ENCODE measurements at regions not wholly inside any gene's neighbourhood (a gene's known extent, or its start where the extent isn't known, plus 50 kb on each side); places are given as distances from the start of the nearest gene placed in this dataset.

DNA sequence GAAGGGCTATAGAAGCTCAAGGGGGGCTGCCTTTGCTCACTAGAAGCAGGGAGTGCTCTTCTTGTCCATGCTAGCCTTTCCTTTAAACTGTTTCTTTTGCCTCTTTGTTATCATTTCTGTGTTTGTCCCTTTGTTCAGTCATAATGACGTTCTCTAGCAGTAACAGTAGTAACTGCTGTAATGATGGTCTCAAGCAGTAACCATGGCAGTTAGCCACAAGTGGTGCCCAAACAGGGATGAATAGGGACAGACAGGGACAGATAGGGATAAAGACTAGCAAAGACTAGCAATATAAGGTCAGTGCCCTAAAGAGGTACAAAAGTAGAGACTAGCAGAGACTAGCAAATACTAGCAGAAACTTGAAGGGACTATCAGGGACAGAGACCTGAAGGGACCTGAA is 869.0 kb upstream of the PRR20A start:
- Histone ChIP-seq H4K5ac (ENCODE audit: insufficient read length, low read depth, low read length) (no peak overlapping the region), H3K27me3 (replicated peaks in 1 of 4; ENCODE audit: control insufficient read depth in 3 of 4, extremely low read depth in 1 of 4, insufficient read depth in 3 of 4, low read length in 3 of 4) (no peaks in the 10 kb centered on the region), H3K4me3 (ENCODE audit: extremely low read depth in 1 of 4, insufficient read depth in 2 of 4, low read depth in 3 of 4, low read length in 4 of 4) (no peak overlapping the region), H2BK5ac (ENCODE audit: low read depth, low read length) (no peak overlapping the region), H3K79me2 (ENCODE audit: control insufficient read depth in 1 of 2, insufficient read depth in 2 of 2, low read length in 2 of 2) (no peaks in the 10 kb centered on the region), H3K9ac (replicated peaks in 1 of 4; ENCODE audit: extremely low read depth in 1 of 4, low read depth in 3 of 4, low read length in 3 of 4) (no peak overlapping the region), H2AFZ (ENCODE audit: low read length) (peak overlapping the region; percentile 9; the same call in 1 of the 2 replicates), H2BK120ac (replicated peaks; ENCODE audit: low read depth, low read length) (no peak overlapping the region), H3K14ac (ENCODE audit: insufficient read length) (no peak overlapping the region), H3K4me1 (replicated peaks in 1 of 4; ENCODE audit: control insufficient read depth in 3 of 4, insufficient read depth in 4 of 4, low read length in 3 of 4) (no peaks in the 10 kb centered on the region), H3K56ac (replicated peaks; ENCODE audit: insufficient read length, low read depth, low read length) (no peak overlapping the region), H3K4me2 (ENCODE audit: insufficient read depth in 1 of 2, low read depth in 2 of 2, low read length in 2 of 2) (no peak overlapping the region), H4K20me1 (replicated peaks in 1 of 2; ENCODE audit: control insufficient read depth in 1 of 2, insufficient read depth in 2 of 2, low read length in 2 of 2) (no peaks in the 10 kb centered on the region), H3K18ac (ENCODE audit: extremely low read depth, low read length) (no peak overlapping the region), H3K27ac (ENCODE audit: low read depth, low read length) (no peak overlapping the region), H2BK12ac (ENCODE audit: low read depth, low read length) (no peak overlapping the region), H2AK5ac (ENCODE audit: low read depth, low read length) (no peak overlapping the region), H2BK20ac (ENCODE audit: low read length) (no peak overlapping the region), H3K79me1 (ENCODE audit: low read depth, low read length) (no peaks in the 10 kb centered on the region), H3K23me2 (ENCODE audit: low read depth, low read length) (no peaks in the 10 kb centered on the region), H4K8ac (ENCODE audit: extremely low read depth, insufficient read depth, low read length) (no peak overlapping the region), H2BK15ac (ENCODE audit: low read length) (no peak overlapping the region), H3K4ac (replicated peaks; ENCODE audit: insufficient read length, low read depth, low read length) (no peak overlapping the region), H3K23ac (ENCODE audit: insufficient read length) (no peak overlapping the region), H4K91ac (replicated peaks; ENCODE audit: insufficient read length, low read length) (no peak overlapping the region), H3K9me3 (ENCODE audit: insufficient read depth in 2 of 2, low read depth in 1 of 2, low read length in 1 of 2) (no peaks in the 10 kb centered on the region), H3K36me3 (ENCODE audit: control insufficient read depth in 2 of 4, insufficient read depth in 4 of 4, low read length in 3 of 4) (no peaks in the 10 kb centered on the region)
- POLR2A ChIA-PET (ENCODE audit: partially characterized antibody): no interaction called here
- DNase-seq (ENCODE audit: low read depth in 1 of 2, low spot score in 2 of 2) (no peak), FAIRE-seq (no peak)
- CTCF ChIA-PET (ENCODE audit: partially characterized antibody): no interaction called here
- 94% methylated on average over 1 of the region's 1 CpG; no CpG with 5 or more reads in 1 of the 2 experiments for WGBS, 2 experiments (ENCODE audit: extremely low coverage in 1 of 2, insufficient coverage in 1 of 2, insufficient read length in 1 of 2, insufficient replicate concordance in 2 of 2, low coverage in 1 of 2, low lambda C conversion rate in 2 of 2, missing lambda C conversion rate in 1 of 2)
- TF ChIP-seq SIX5 (IDR thresholded peaks at IDR 0.05; ENCODE audit: low read depth, low read length) (no peak), ASH2L (IDR thresholded peaks at IDR 0.05; ENCODE audit: low read length) (no peak), E2F6 (IDR thresholded peaks at IDR 0.05) (no peak), TCF12 (IDR thresholded peaks at IDR 0.05; ENCODE audit: low read depth, low read length) (no peak), CHD2 (IDR thresholded peaks at IDR 0.05; ENCODE audit: low read length) (no peak), CTCF (IDR thresholded peaks at IDR 0.05; ENCODE audit: control extremely low read depth in 1 of 3, insufficient read depth in 1 of 3, low read depth in 1 of 3, low read length in 3 of 3) (no peak), SP4 (IDR thresholded peaks at IDR 0.05; ENCODE audit: low read length) (no peak), KDM5A (IDR thresholded peaks at IDR 0.05; ENCODE audit: low read length) (no peak), SP2 (IDR thresholded peaks at IDR 0.05; ENCODE audit: low read length) (no peak), POU5F1 (IDR thresholded peaks at IDR 0.05; ENCODE audit: low read depth, low read length) (no peak), SIRT6 (IDR thresholded peaks at IDR 0.05; ENCODE audit: low read length) (no peak), BRCA1 (IDR thresholded peaks at IDR 0.05; ENCODE audit: low read depth, low read length) (no peak), JUN (IDR thresholded peaks at IDR 0.05; ENCODE audit: low read depth, low read length) (no peak), MAFK (IDR thresholded peaks at IDR 0.05; ENCODE audit: low read depth, low read length) (no peak), CREB1 (IDR thresholded peaks at IDR 0.05) (no peak)

All from H1 (cell line).